ENCODE measurements at regions not wholly inside any gene's neighbourhood (a gene's known extent, or its start where the extent isn't known, plus 50 kb on each side); places are given as distances from the start of the nearest gene placed in this dataset.

GRCh38 chr18:22831441-22831904 is 101.7 kb upstream of the RBBP8 start:
- no peaks in the 10 kb centered on the region for H3K4me1 Mint-ChIP-seq
- no peak overlapping the region for H3K27ac Mint-ChIP-seq
- no peak overlapping the region for H3K4me3 Mint-ChIP-seq
- ATAC-seq, result peak; percentile 16
- peaks cover 5% of the 10 kb centered on the region for H3K9me3 Mint-ChIP-seq
- H3K27me3 Mint-ChIP-seq, result peaks cover 16% of the 10 kb centered on the region
- no peaks in the 10 kb centered on the region for H3K36me3 Mint-ChIP-seq

GRCh38 chr18:22836932-22837331 is 96.2 kb upstream of the RBBP8 start:
- H3K9me3 Mint-ChIP-seq, result peaks cover 3% of the 10 kb centered on the region
- no peak overlapping the region for H3K4me3 Mint-ChIP-seq
- no peaks in the 10 kb centered on the region for H3K27me3 Mint-ChIP-seq
- no peaks in the 10 kb centered on the region for H3K4me1 Mint-ChIP-seq
- ATAC-seq, result no peak
- H3K36me3 Mint-ChIP-seq, result no peaks in the 10 kb centered on the region
- H3K27ac Mint-ChIP-seq, result no peak overlapping the region

GRCh38 chr18:22838221-22838620 is 94.9 kb upstream of the RBBP8 start:
- peaks cover 3% of the 10 kb centered on the region for H3K9me3 Mint-ChIP-seq
- no peak overlapping the region for H3K4me3 Mint-ChIP-seq
- H3K27ac Mint-ChIP-seq, result no peak overlapping the region
- H3K36me3 Mint-ChIP-seq, result no peaks in the 10 kb centered on the region
- no peak for ATAC-seq
- no peaks in the 10 kb centered on the region for H3K27me3 Mint-ChIP-seq
- no peaks in the 10 kb centered on the region for H3K4me1 Mint-ChIP-seq

GRCh38 chr18:22838639-22839277 is 94.4 kb upstream of the RBBP8 start:
- H3K36me3 Mint-ChIP-seq, result no peaks in the 10 kb centered on the region
- no peak overlapping the region for H3K27ac Mint-ChIP-seq
- peak; percentile 50 for ATAC-seq
- no peaks in the 10 kb centered on the region for H3K27me3 Mint-ChIP-seq
- H3K4me3 Mint-ChIP-seq, result no peak overlapping the region
- H3K4me1 Mint-ChIP-seq, result no peaks in the 10 kb centered on the region
- peaks cover 3% of the 10 kb centered on the region for H3K9me3 Mint-ChIP-seq

- Mint-ChIP-seq H3K4me3 (no peak overlapping the region), H3K9me3 (peaks cover 3% of the 10 kb centered on the region), H3K4me1 (no peaks in the 10 kb centered on the region), H3K27me3 (no peaks in the 10 kb centered on the region), H3K27ac (no peak overlapping the region), H3K36me3 (no peaks in the 10 kb centered on the region)
- ATAC-seq, result peak; percentile 57
Observed at GRCh38 chr18:22839340-22839821, 93.7 kb upstream of the RBBP8 start.

GRCh38 chr18:22840606-22841144 is 92.5 kb upstream of the RBBP8 start:
- peaks cover under 1% of the 10 kb centered on the region for H3K9me3 Mint-ChIP-seq
- H3K36me3 Mint-ChIP-seq, result no peaks in the 10 kb centered on the region
- no peak overlapping the region for H3K4me3 Mint-ChIP-seq
- H3K27ac Mint-ChIP-seq, result no peak overlapping the region
- H3K27me3 Mint-ChIP-seq, result no peaks in the 10 kb centered on the region
- no peaks in the 10 kb centered on the region for H3K4me1 Mint-ChIP-seq
- no peak for ATAC-seq

GRCh38 chr18:22841840-22842239 is 91.3 kb upstream of the RBBP8 start:
- H3K4me3 Mint-ChIP-seq, result no peak overlapping the region
- no peak for ATAC-seq
- H3K4me1 Mint-ChIP-seq, result no peaks in the 10 kb centered on the region
- H3K27ac Mint-ChIP-seq, result no peak overlapping the region
- no peaks in the 10 kb centered on the region for H3K36me3 Mint-ChIP-seq
- H3K9me3 Mint-ChIP-seq, result no peaks in the 10 kb centered on the region
- no peaks in the 10 kb centered on the region for H3K27me3 Mint-ChIP-seq

- ATAC-seq, result no peak
- Mint-ChIP-seq H3K27ac (no peak overlapping the region), H3K27me3 (no peaks in the 10 kb centered on the region), H3K9me3 (no peaks in the 10 kb centered on the region), H3K4me3 (no peak overlapping the region), H3K4me1 (no peaks in the 10 kb centered on the region), H3K36me3 (no peaks in the 10 kb centered on the region)
Observed at GRCh38 chr18:22844190-22844589, 88.9 kb upstream of the RBBP8 start.

GRCh38 chr18:22844628-22845027 is 88.5 kb upstream of the RBBP8 start:
- Mint-ChIP-seq H3K27me3 (no peaks in the 10 kb centered on the region), H3K4me1 (no peaks in the 10 kb centered on the region)
- no peak for ATAC-seq

GRCh38 chr18:22846088-22846683 is 86.9 kb upstream of the RBBP8 start:
- Mint-ChIP-seq H3K27me3 (no peaks in the 10 kb centered on the region), H3K36me3 (no peaks in the 10 kb centered on the region), H3K27ac (no peak overlapping the region), H3K9me3 (no peaks in the 10 kb centered on the region), H3K4me3 (no peak overlapping the region), H3K4me1 (no peaks in the 10 kb centered on the region)
- ATAC-seq, result no peak

More at GRCh38 chr18:22844628-22845027, 88.5 kb upstream of the RBBP8 start:
- Mint-ChIP-seq H3K36me3 (no peaks in the 10 kb centered on the region), H3K9me3 (no peaks in the 10 kb centered on the region), H3K27ac (no peak overlapping the region), H3K4me3 (no peak overlapping the region)

- no peak overlapping the region for H3K4me3 Mint-ChIP-seq
- no peaks in the 10 kb centered on the region for H3K27me3 Mint-ChIP-seq
- H3K4me1 Mint-ChIP-seq, result no peaks in the 10 kb centered on the region
- no peak overlapping the region for H3K27ac Mint-ChIP-seq
- no peak for ATAC-seq
- no peaks in the 10 kb centered on the region for H3K36me3 Mint-ChIP-seq
- H3K9me3 Mint-ChIP-seq, result no peaks in the 10 kb centered on the region
Observed at GRCh38 chr18:22846697-22847096, 86.4 kb upstream of the RBBP8 start.

GRCh38 chr18:22847392-22847791 is 85.7 kb upstream of the RBBP8 start:
- H3K9me3 Mint-ChIP-seq, result no peaks in the 10 kb centered on the region
- ATAC-seq, result no peak
- no peak overlapping the region for H3K27ac Mint-ChIP-seq
- H3K4me1 Mint-ChIP-seq, result no peaks in the 10 kb centered on the region
- H3K4me3 Mint-ChIP-seq, result no peak overlapping the region
- H3K36me3 Mint-ChIP-seq, result no peaks in the 10 kb centered on the region
- no peaks in the 10 kb centered on the region for H3K27me3 Mint-ChIP-seq

- Mint-ChIP-seq H3K27ac (no peak overlapping the region), H3K9me3 (no peaks in the 10 kb centered on the region), H3K4me1 (no peaks in the 10 kb centered on the region), H3K4me3 (no peak overlapping the region), H3K27me3 (no peaks in the 10 kb centered on the region), H3K36me3 (no peaks in the 10 kb centered on the region)
- ATAC-seq, result no peak
Observed at GRCh38 chr18:22847867-22848451, 85.2 kb upstream of the RBBP8 start.

- no peak for ATAC-seq
- Mint-ChIP-seq H3K4me3 (no peak overlapping the region), H3K36me3 (no peaks in the 10 kb centered on the region), H3K4me1 (no peaks in the 10 kb centered on the region), H3K27ac (no peak overlapping the region), H3K9me3 (no peaks in the 10 kb centered on the region), H3K27me3 (no peaks in the 10 kb centered on the region)
Observed at GRCh38 chr18:22848615-22849014, 84.5 kb upstream of the RBBP8 start.

- Mint-ChIP-seq H3K27ac (no peak overlapping the region), H3K9me3 (no peaks in the 10 kb centered on the region), H3K4me3 (no peak overlapping the region), H3K27me3 (peaks cover 21% of the 10 kb centered on the region), H3K4me1 (no peaks in the 10 kb centered on the region), H3K36me3 (no peaks in the 10 kb centered on the region)
- ATAC-seq, result no peak
Observed at GRCh38 chr18:22856870-22857269, 76.3 kb upstream of the RBBP8 start.

GRCh38 chr18:22858121-22858520 is 75.0 kb upstream of the RBBP8 start:
- peaks cover 21% of the 10 kb centered on the region for H3K27me3 Mint-ChIP-seq
- H3K36me3 Mint-ChIP-seq, result no peaks in the 10 kb centered on the region
- ATAC-seq, result no peak
- H3K4me1 Mint-ChIP-seq, result no peaks in the 10 kb centered on the region
- H3K27ac Mint-ChIP-seq, result no peak overlapping the region
- H3K9me3 Mint-ChIP-seq, result no peaks in the 10 kb centered on the region
- H3K4me3 Mint-ChIP-seq, result no peak overlapping the region
